ENCODE measurements at regions not wholly inside any gene's neighbourhood (a gene's known extent, or its start where the extent isn't known, plus 50 kb on each side); places are given as distances from the start of the nearest gene placed in this dataset.
"Not testable (repeated sequence)": the region's sequence is repeated elsewhere in the genome, so short reads cannot be mapped to it uniquely, and the experiment has no call there.

GRCh38 chr6:60814784-60815183, 1471.2 kb downstream of the KHDRBS2 start:
- H3K79me2 ChIP-seq (ENCODE audit: insufficient read depth, low read length); H3K9me2 ChIP-seq (ENCODE audit: insufficient read depth); DNase-seq (ENCODE audit: low read depth, low spot score); CTCF ChIA-PET; H3K9me3 ChIP-seq (ENCODE audit: control insufficient read depth in 1 of 2, insufficient read depth in 1 of 2, low read depth in 1 of 2, low read length in 2 of 2); BruUV-seq (replicated peaks); H4K20me1 ChIP-seq (ENCODE audit: insufficient read depth); intact Hi-C loops (cut with micrococcal nuclease); H3K4me3 ChIP-seq (replicated peaks in 1 of 2; ENCODE audit: low read depth in 1 of 2, low read length in 2 of 2); POLR2A ChIA-PET; ATAC-seq; H3K27ac ChIP-seq (ENCODE audit: low read depth, low read length); H3K4me1 ChIP-seq (ENCODE audit: control insufficient read depth in 1 of 2, insufficient read depth in 2 of 2, low read length in 2 of 2); H3K27me3 ChIP-seq (ENCODE audit: insufficient read depth, low read length); H3K9ac ChIP-seq (ENCODE audit: low read length); H3K4me2 ChIP-seq (ENCODE audit: low read length); H3K36me3 ChIP-seq (ENCODE audit: control insufficient read depth in 1 of 2, insufficient read depth in 2 of 2, low read length in 2 of 2); H2AFZ ChIP-seq (ENCODE audit: low read depth, low read length, poor library complexity, severe bottlenecking); RAD21 ChIA-PET (ENCODE audit: low non-redundant PET in 1 of 2, low total read pairs in 2 of 2, uncharacterized antibody in 2 of 2, unreplicated experiment in 2 of 2): not testable (repeated sequence)

- H3K79me2 ChIP-seq (ENCODE audit: insufficient read depth, low read length); H3K4me1 ChIP-seq (ENCODE audit: control insufficient read depth in 1 of 2, insufficient read depth in 2 of 2, low read length in 2 of 2); RAD21 ChIA-PET (ENCODE audit: low non-redundant PET in 1 of 2, low total read pairs in 2 of 2, uncharacterized antibody in 2 of 2, unreplicated experiment in 2 of 2); H3K9ac ChIP-seq (ENCODE audit: low read length); DNase-seq (ENCODE audit: low read depth, low spot score); H3K36me3 ChIP-seq (ENCODE audit: control insufficient read depth in 1 of 2, insufficient read depth in 2 of 2, low read length in 2 of 2); H3K27me3 ChIP-seq (ENCODE audit: insufficient read depth, low read length); ATAC-seq; H3K27ac ChIP-seq (ENCODE audit: low read depth, low read length); H3K9me2 ChIP-seq (ENCODE audit: insufficient read depth); CTCF ChIA-PET; BruUV-seq (replicated peaks); H3K4me3 ChIP-seq (replicated peaks in 1 of 2; ENCODE audit: low read depth in 1 of 2, low read length in 2 of 2); H4K20me1 ChIP-seq (ENCODE audit: insufficient read depth); H2AFZ ChIP-seq (ENCODE audit: low read depth, low read length, poor library complexity, severe bottlenecking); H3K9me3 ChIP-seq (ENCODE audit: control insufficient read depth in 1 of 2, insufficient read depth in 1 of 2, low read depth in 1 of 2, low read length in 2 of 2); intact Hi-C loops (cut with micrococcal nuclease); H3K4me2 ChIP-seq (ENCODE audit: low read length); POLR2A ChIA-PET: not testable (repeated sequence)
Measured at GRCh38 chr6:60813897-60814596, 1472.0 kb downstream of the KHDRBS2 start.

- intact Hi-C loops (cut with micrococcal nuclease); H3K36me3 ChIP-seq (ENCODE audit: control insufficient read depth in 1 of 2, insufficient read depth in 2 of 2, low read length in 2 of 2); H3K27me3 ChIP-seq (ENCODE audit: insufficient read depth, low read length); H3K9ac ChIP-seq (ENCODE audit: low read length); POLR2A ChIA-PET; RAD21 ChIA-PET (ENCODE audit: low non-redundant PET in 1 of 2, low total read pairs in 2 of 2, uncharacterized antibody in 2 of 2, unreplicated experiment in 2 of 2); H3K4me1 ChIP-seq (ENCODE audit: control insufficient read depth in 1 of 2, insufficient read depth in 2 of 2, low read length in 2 of 2); BruUV-seq (replicated peaks); H3K4me2 ChIP-seq (ENCODE audit: low read length); ATAC-seq; H4K20me1 ChIP-seq (ENCODE audit: insufficient read depth); H3K79me2 ChIP-seq (ENCODE audit: insufficient read depth, low read length); DNase-seq (ENCODE audit: low read depth, low spot score); H3K9me2 ChIP-seq (ENCODE audit: insufficient read depth); CTCF ChIA-PET; H3K9me3 ChIP-seq (ENCODE audit: control insufficient read depth in 1 of 2, insufficient read depth in 1 of 2, low read depth in 1 of 2, low read length in 2 of 2); H2AFZ ChIP-seq (ENCODE audit: low read depth, low read length, poor library complexity, severe bottlenecking); H3K4me3 ChIP-seq (replicated peaks in 1 of 2; ENCODE audit: low read depth in 1 of 2, low read length in 2 of 2); H3K27ac ChIP-seq (ENCODE audit: low read depth, low read length): not testable (repeated sequence)
Measured at GRCh38 chr6:60810216-60810615, 1475.8 kb downstream of the KHDRBS2 start.

DNA sequence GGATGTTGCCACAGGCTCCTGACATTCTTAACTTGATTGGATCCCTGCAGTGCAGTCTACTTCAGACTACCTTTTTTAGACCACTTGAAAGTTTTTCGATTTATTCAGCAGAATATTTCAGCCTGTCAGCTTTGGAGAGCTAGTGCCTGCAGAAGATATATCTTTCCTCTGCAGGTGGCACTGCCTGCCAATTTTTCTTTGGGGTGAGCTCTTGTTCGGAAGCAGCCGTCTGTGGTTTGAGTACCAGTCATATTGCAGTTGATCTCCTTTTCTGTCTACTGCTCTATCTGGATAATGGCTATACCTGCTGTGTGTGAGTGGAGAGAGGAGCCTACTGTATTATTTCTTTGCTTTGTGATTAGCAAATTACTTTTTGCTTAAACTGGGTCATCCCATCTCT, 1486.9 kb downstream of the KHDRBS2 start:
- RAD21 ChIA-PET (ENCODE audit: low non-redundant PET in 1 of 2, low total read pairs in 2 of 2, uncharacterized antibody in 2 of 2, unreplicated experiment in 2 of 2); H3K36me3 ChIP-seq (ENCODE audit: control insufficient read depth in 1 of 2, insufficient read depth in 2 of 2, low read length in 2 of 2); H3K9me3 ChIP-seq (ENCODE audit: control insufficient read depth in 1 of 2, insufficient read depth in 1 of 2, low read depth in 1 of 2, low read length in 2 of 2); DNase-seq (ENCODE audit: low read depth, low spot score); H2AFZ ChIP-seq (ENCODE audit: low read depth, low read length, poor library complexity, severe bottlenecking); H3K9ac ChIP-seq (ENCODE audit: low read length); POLR2A ChIA-PET; H3K27me3 ChIP-seq (ENCODE audit: insufficient read depth, low read length); H4K20me1 ChIP-seq (ENCODE audit: insufficient read depth); H3K27ac ChIP-seq (ENCODE audit: low read depth, low read length); BruUV-seq (replicated peaks); ATAC-seq; CTCF ChIA-PET; H3K4me2 ChIP-seq (ENCODE audit: low read length); intact Hi-C loops (cut with micrococcal nuclease); H3K9me2 ChIP-seq (ENCODE audit: insufficient read depth); H3K4me3 ChIP-seq (replicated peaks in 1 of 2; ENCODE audit: low read depth in 1 of 2, low read length in 2 of 2); H3K4me1 ChIP-seq (ENCODE audit: control insufficient read depth in 1 of 2, insufficient read depth in 2 of 2, low read length in 2 of 2); H3K79me2 ChIP-seq (ENCODE audit: insufficient read depth, low read length): not testable (repeated sequence)

Data from HCT116 (cell line).